ENCODE measurements at regions not wholly inside any gene's neighbourhood (a gene's known extent, or its start where the extent isn't known, plus 50 kb on each side); places are given as distances from the start of the nearest gene placed in this dataset.
"Not testable (repeated sequence)": the region's sequence is repeated elsewhere in the genome, so short reads cannot be mapped to it uniquely, and the experiment has no call there.

- DNase-seq = not testable (repeated sequence)
Observed at GRCh38 chr9:80970377-80970776, 719.0 kb downstream of the TLE1 start.

GRCh38 chr9:80968611-80969010, 720.7 kb downstream of the TLE1 start:
- DNase-seq = no peak

GRCh38 chr9:80964914-80965313, 724.4 kb downstream of the TLE1 start:
- no peak for DNase-seq

GRCh38 chr9:80964374-80964773, 725.0 kb downstream of the TLE1 start:
- DNase-seq = no peak

- DNase-seq = no peak
Observed at GRCh38 chr9:80957801-80958200, 731.5 kb downstream of the TLE1 start.

GRCh38 chr9:80954521-80954920, 734.8 kb downstream of the TLE1 start:
- DNase-seq = no peak

GRCh38 chr9:80952363-80952922, 736.9 kb downstream of the TLE1 start:
- no peak for DNase-seq

GRCh38 chr9:80951675-80952074, 737.7 kb downstream of the TLE1 start:
- DNase-seq = no peak

GRCh38 chr9:80948876-80949275, 740.5 kb downstream of the TLE1 start:
- DNase-seq = no peak

- DNase-seq = no peak
Observed at GRCh38 chr9:80948066-80948465, 741.3 kb downstream of the TLE1 start.

GRCh38 chr9:80946496-80947170, 742.7 kb downstream of the TLE1 start:
- DNase-seq = no peak

- no peak for DNase-seq
Observed at GRCh38 chr9:80945436-80945835, 743.9 kb downstream of the TLE1 start.

GRCh38 chr9:80937645-80938044, 751.7 kb downstream of the TLE1 start:
- DNase-seq = no peak

- no peak for DNase-seq
Observed at GRCh38 chr9:80934095-80934494, 755.3 kb downstream of the TLE1 start.

GRCh38 chr9:80932947-80933780, 756.2 kb downstream of the TLE1 start:
- no peak for DNase-seq

- no peak for DNase-seq
Observed at GRCh38 chr9:80932181-80932580, 757.2 kb downstream of the TLE1 start.

GRCh38 chr9:80931163-80931562, 758.2 kb downstream of the TLE1 start:
- DNase-seq = no peak

GRCh38 chr9:80928697-80929096, 760.6 kb downstream of the TLE1 start:
- DNase-seq = no peak

GRCh38 chr9:80926611-80927010, 762.7 kb downstream of the TLE1 start:
- DNase-seq = no peak

- no peak for DNase-seq
Observed at GRCh38 chr9:80922544-80922943, 766.8 kb downstream of the TLE1 start.

- DNase-seq = no peak
Observed at GRCh38 chr9:80906728-80907127, 782.6 kb downstream of the TLE1 start.

- DNase-seq = no peak
Observed at GRCh38 chr9:80899208-80899607, 790.1 kb downstream of the TLE1 start.

GRCh38 chr9:80893190-80893589, 796.2 kb downstream of the TLE1 start:
- no peak for DNase-seq

GRCh38 chr9:80892703-80893102, 796.6 kb downstream of the TLE1 start:
- no peak for DNase-seq

Data from T-helper 1 cell (primary cell).